ENCODE measurements at regions not wholly inside any gene's neighbourhood (a gene's known extent, or its start where the extent isn't known, plus 50 kb on each side); places are given as distances from the start of the nearest gene placed in this dataset.

GRCh38 chr5:125630237-125630636 lies 793.0 kb upstream of the GRAMD2B start:
- H3K36me3 Mint-ChIP-seq (ENCODE audit: low read depth) = peaks cover 2% of the 10 kb centered on the region
- no peaks in the 10 kb centered on the region for H3K36me3 ChIP-seq (ENCODE audit: control insufficient read depth, insufficient read depth, low read length)
- no peaks in the 10 kb centered on the region for H3K4me1 ChIP-seq (ENCODE audit: control insufficient read depth, insufficient read depth, low read length)
- TF ChIP-seq CTCF (conservative IDR thresholded peaks at IDR 0.05) = no peak
- 100% methylated on average over 1 of the region's 1 CpG; no CpG with 5 or more reads in 1 of the 2 experiments for WGBS, 2 experiments (ENCODE audit: insufficient coverage in 1 of 2, insufficient read length in 1 of 2)
- no peaks in the 10 kb centered on the region for H3K27me3 Mint-ChIP-seq (ENCODE audit: insufficient read depth)
- H3K4me1 Mint-ChIP-seq = peaks cover 6% of the 10 kb centered on the region
- no peaks in the 10 kb centered on the region for H3K9me3 ChIP-seq (ENCODE audit: control insufficient read depth, low read length)
- H3K27ac ChIP-seq (ENCODE audit: low read depth, low read length) = no peak overlapping the region
- no peak overlapping the region for H3K4me3 ChIP-seq (ENCODE audit: low read length)
- no peak overlapping the region for H3K27ac Mint-ChIP-seq
- H3K9ac ChIP-seq (ENCODE audit: extremely low read depth, low read length, poor library complexity, severe bottlenecking) = no peak overlapping the region
- H3K27me3 ChIP-seq (ENCODE audit: control insufficient read depth, insufficient read depth, low read length, poor library complexity, severe bottlenecking) = no peaks in the 10 kb centered on the region
- no peak overlapping the region for H3K4me3 Mint-ChIP-seq
- DNase-seq = no peak
- peaks cover 11% of the 10 kb centered on the region for H3K9me3 Mint-ChIP-seq

- H3K9me3 ChIP-seq (ENCODE audit: control insufficient read depth, low read length) = no peaks in the 10 kb centered on the region
- Mint-ChIP-seq H3K4me3 (no peak overlapping the region), H3K27ac (no peak overlapping the region), H3K36me3 (ENCODE audit: low read depth) (no peaks in the 10 kb centered on the region), H3K27me3 (ENCODE audit: insufficient read depth) (no peaks in the 10 kb centered on the region), H3K4me1 (peaks cover 10% of the 10 kb centered on the region), H3K9me3 (peaks cover 6% of the 10 kb centered on the region)
- H3K4me3 ChIP-seq (ENCODE audit: low read length) = no peak overlapping the region
- TF ChIP-seq CTCF (conservative IDR thresholded peaks at IDR 0.05) = no peak
- H3K4me1 ChIP-seq (ENCODE audit: control insufficient read depth, insufficient read depth, low read length) = peaks cover 3% of the 10 kb centered on the region
- H3K27me3 ChIP-seq (ENCODE audit: control insufficient read depth, insufficient read depth, low read length, poor library complexity, severe bottlenecking) = no peaks in the 10 kb centered on the region
- no peaks in the 10 kb centered on the region for H3K36me3 ChIP-seq (ENCODE audit: control insufficient read depth, insufficient read depth, low read length)
- H3K27ac ChIP-seq (ENCODE audit: low read depth, low read length) = no peak overlapping the region
- WGBS, 2 experiments (ENCODE audit: insufficient coverage in 1 of 2, insufficient read length in 1 of 2) = 100% methylated on average over 1 of the region's 1 CpG; no CpG with 5 or more reads in 1 of the 2 experiments
- DNase-seq = no peak
- no peak overlapping the region for H3K9ac ChIP-seq (ENCODE audit: extremely low read depth, low read length, poor library complexity, severe bottlenecking)
These were observed 789.7 kb upstream of the GRAMD2B start for GRCh38 chr5:125633523-125633922.

GRCh38 chr5:125634216-125634835 lies 788.9 kb upstream of the GRAMD2B start:
- Mint-ChIP-seq H3K9me3 (peaks cover 6% of the 10 kb centered on the region), H3K36me3 (ENCODE audit: low read depth) (no peaks in the 10 kb centered on the region), H3K4me1 (peaks cover 15% of the 10 kb centered on the region), H3K27ac (no peak overlapping the region), H3K4me3 (no peak overlapping the region), H3K27me3 (ENCODE audit: insufficient read depth) (no peaks in the 10 kb centered on the region)
- no peaks in the 10 kb centered on the region for H3K27me3 ChIP-seq (ENCODE audit: control insufficient read depth, insufficient read depth, low read length, poor library complexity, severe bottlenecking)
- H3K9ac ChIP-seq (ENCODE audit: extremely low read depth, low read length, poor library complexity, severe bottlenecking) = no peak overlapping the region
- H3K4me1 ChIP-seq (ENCODE audit: control insufficient read depth, insufficient read depth, low read length) = peaks cover 5% of the 10 kb centered on the region
- H3K27ac ChIP-seq (ENCODE audit: low read depth, low read length) = no peak overlapping the region
- no peaks in the 10 kb centered on the region for H3K9me3 ChIP-seq (ENCODE audit: control insufficient read depth, low read length)
- TF ChIP-seq CTCF (conservative IDR thresholded peaks at IDR 0.05) = no peak
- H3K36me3 ChIP-seq (ENCODE audit: control insufficient read depth, insufficient read depth, low read length) = no peaks in the 10 kb centered on the region
- no CpG with 5 or more reads among the region's 1 CpG for WGBS, 2 experiments (ENCODE audit: insufficient coverage in 1 of 2, insufficient read length in 1 of 2)
- H3K4me3 ChIP-seq (ENCODE audit: low read length) = no peak overlapping the region
- DNase-seq = no peak
